Sigmoid colon (tissue), 3 donors: ENCODE measurements at regions not wholly inside any gene's neighbourhood (a gene's known extent, or its start where the extent isn't known, plus 50 kb on each side); places are given as distances from the start of the nearest gene placed in this dataset.

Source experiments
- CTCF ChIP-seq, 4 experiments: fragments of 450-650 bp in 3 of 4; fragments of 200-600 bp in 1 of 4; IDR thresholded peaks; one replicate each; pipeline ENCODE4 v1.5.1; 2016 to 2019; ENCODE audit warnings: antibody characterized with exemption in 4 of 4, mild to moderate bottlenecking in 3 of 4, moderate library complexity in 2 of 4
- POLR2A ChIP-seq, 2 donors: fragments of 450-650 bp; IDR thresholded peaks; one replicate each; pipeline ENCODE4 v1.6.1; 2016; ENCODE audit warnings: antibody characterized with exemption in 2 of 2, mild to moderate bottlenecking in 2 of 2, moderate library complexity in 2 of 2

GRCh38 chr3:16820485-16820884 is 64.3 kb upstream of the PLCL2 start:
- TF ChIP-seq CTCF (IDR thresholded peaks at IDR 0.05) (no peak), POLR2A (IDR thresholded peaks at IDR 0.05) (no peak)
